ENCODE measurements at regions not wholly inside any gene's neighbourhood (a gene's known extent, or its start where the extent isn't known, plus 50 kb on each side); places are given as distances from the start of the nearest gene placed in this dataset.

DNA sequence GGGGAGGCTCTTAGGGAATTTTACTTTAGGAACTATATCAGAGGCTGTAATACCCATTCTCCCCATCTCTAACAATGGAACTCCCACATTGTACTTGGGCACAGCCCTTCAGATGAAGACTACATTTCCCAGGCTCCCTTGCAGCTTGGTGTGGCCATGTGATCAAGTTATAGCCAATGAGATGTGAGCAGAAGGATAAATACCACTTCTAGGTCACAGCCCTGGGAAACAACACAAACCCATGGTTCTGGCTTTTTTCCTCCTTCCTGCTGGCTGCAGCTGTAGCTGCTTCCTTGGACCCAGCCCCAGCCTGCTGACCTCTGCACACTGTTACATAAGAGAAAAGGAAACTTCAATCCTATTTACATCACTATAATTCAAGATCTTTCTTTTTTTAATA is 445.9 kb upstream of the JARID2 start:
- TF ChIP-seq EZH2 (IDR thresholded peaks at IDR 0.05; ENCODE audit: borderline replicate concordance) (no peak), EZH2phosphoT487 (IDR thresholded peaks at IDR 0.05; ENCODE audit: low read depth, severe bottlenecking, unreplicated experiment) (no peak)
- TF ChIP-seq, protein P1, sequence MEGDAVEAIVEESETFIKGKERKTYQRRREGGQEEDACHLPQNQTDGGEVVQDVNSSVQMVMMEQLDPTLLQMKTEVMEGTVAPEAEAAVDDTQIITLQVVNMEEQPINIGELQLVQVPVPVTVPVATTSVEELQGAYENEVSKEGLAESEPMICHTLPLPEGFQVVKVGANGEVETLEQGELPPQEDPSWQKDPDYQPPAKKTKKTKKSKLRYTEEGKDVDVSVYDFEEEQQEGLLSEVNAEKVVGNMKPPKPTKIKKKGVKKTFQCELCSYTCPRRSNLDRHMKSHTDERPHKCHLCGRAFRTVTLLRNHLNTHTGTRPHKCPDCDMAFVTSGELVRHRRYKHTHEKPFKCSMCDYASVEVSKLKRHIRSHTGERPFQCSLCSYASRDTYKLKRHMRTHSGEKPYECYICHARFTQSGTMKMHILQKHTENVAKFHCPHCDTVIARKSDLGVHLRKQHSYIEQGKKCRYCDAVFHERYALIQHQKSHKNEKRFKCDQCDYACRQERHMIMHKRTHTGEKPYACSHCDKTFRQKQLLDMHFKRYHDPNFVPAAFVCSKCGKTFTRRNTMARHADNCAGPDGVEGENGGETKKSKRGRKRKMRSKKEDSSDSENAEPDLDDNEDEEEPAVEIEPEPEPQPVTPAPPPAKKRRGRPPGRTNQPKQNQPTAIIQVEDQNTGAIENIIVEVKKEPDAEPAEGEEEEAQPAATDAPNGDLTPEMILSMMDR (IDR thresholded peaks at IDR 0.05; ENCODE audit: poor library complexity): no peak
